ENCODE measurements at regions not wholly inside any gene's neighbourhood (a gene's known extent, or its start where the extent isn't known, plus 50 kb on each side); places are given as distances from the start of the nearest gene placed in this dataset.

DNA sequence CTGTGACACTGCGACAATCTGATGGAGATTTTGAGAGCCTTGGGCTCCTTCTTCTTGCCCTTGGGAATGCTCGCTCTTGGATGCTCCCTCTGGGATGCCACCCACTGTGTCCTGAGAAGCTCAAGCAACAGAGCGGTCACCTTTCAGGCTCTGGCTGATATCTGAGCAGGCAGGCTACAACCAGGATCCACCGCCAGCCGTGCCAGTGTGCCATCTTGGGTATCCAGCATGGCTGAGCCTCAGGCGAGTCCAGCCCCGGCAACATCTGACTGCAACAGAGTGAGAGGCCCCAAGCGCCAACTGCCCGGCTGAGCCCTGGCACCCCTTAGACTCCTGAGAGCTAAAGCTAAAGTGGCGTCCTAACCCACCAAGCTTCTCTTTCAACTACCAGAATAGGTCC lies 202.1 kb downstream of the IRX2 start:
- H4K8ac ChIP-seq (ENCODE audit: extremely low read depth, insufficient read depth, low read length), result no peak overlapping the region
- no peaks in the 10 kb centered on the region for H3K79me2 ChIP-seq (ENCODE audit: control insufficient read depth in 1 of 2, insufficient read depth in 2 of 2, low read length in 2 of 2)
- no peak overlapping the region for H3K18ac ChIP-seq (ENCODE audit: extremely low read depth, low read length)
- H2AK5ac ChIP-seq (ENCODE audit: low read depth, low read length), result no peak overlapping the region
- H3K23me2 ChIP-seq (ENCODE audit: low read depth, low read length), result no peaks in the 10 kb centered on the region
- no peak overlapping the region for H3K56ac ChIP-seq (replicated peaks; ENCODE audit: insufficient read length, low read depth, low read length)
- no peaks in the 10 kb centered on the region for H3K79me1 ChIP-seq (ENCODE audit: low read depth, low read length)
- H3K4me3 ChIP-seq (ENCODE audit: extremely low read depth in 1 of 4, insufficient read depth in 2 of 4, low read depth in 3 of 4, low read length in 4 of 4), result no peak overlapping the region
- no peak overlapping the region for H2AFZ ChIP-seq (ENCODE audit: low read length)
- no peak overlapping the region for H2BK120ac ChIP-seq (replicated peaks; ENCODE audit: low read depth, low read length)
- DNase-seq (ENCODE audit: low read depth in 1 of 2, low spot score in 2 of 2), result no peak
- H3K4me1 ChIP-seq (replicated peaks in 1 of 4; ENCODE audit: control insufficient read depth in 3 of 4, insufficient read depth in 4 of 4, low read length in 3 of 4), result no peaks in the 10 kb centered on the region
- H3K23ac ChIP-seq (ENCODE audit: insufficient read length), result no peak overlapping the region
- FAIRE-seq, result no peak
- H2BK5ac ChIP-seq (ENCODE audit: low read depth, low read length), result no peak overlapping the region
- ChIA-PET POLR2A (ENCODE audit: partially characterized antibody) (interaction anchor here (0.7 kb wide), 1 partner anchor 14 kb away, joined by 3 read pairs; no protein-coding TSS in a partner anchor), CTCF (ENCODE audit: partially characterized antibody) (interaction anchor here (2.9 kb wide), 1 partner anchor 13 kb away, joined by 12 read pairs; no protein-coding TSS in a partner anchor)
- H4K5ac ChIP-seq (ENCODE audit: insufficient read length, low read depth, low read length), result no peak overlapping the region
- no peak overlapping the region for H3K14ac ChIP-seq (ENCODE audit: insufficient read length)
- peaks cover 0 to 11% of the 10 kb centered on the region in 2 experiments; a peak in 3 of 4 replicates for H3K9me3 ChIP-seq (ENCODE audit: insufficient read depth in 2 of 2, low read depth in 1 of 2, low read length in 1 of 2)
- no peak overlapping the region for H3K9ac ChIP-seq (replicated peaks in 1 of 4; ENCODE audit: extremely low read depth in 1 of 4, low read depth in 3 of 4, low read length in 3 of 4)
- H3K4me2 ChIP-seq (ENCODE audit: insufficient read depth in 1 of 2, low read depth in 2 of 2, low read length in 2 of 2), result no peak overlapping the region
- no peak overlapping the region for H3K27ac ChIP-seq (ENCODE audit: low read depth, low read length)
- H4K20me1 ChIP-seq (replicated peaks in 1 of 2; ENCODE audit: control insufficient read depth in 1 of 2, insufficient read depth in 2 of 2, low read length in 2 of 2), result no peaks in the 10 kb centered on the region
- H2BK12ac ChIP-seq (ENCODE audit: low read depth, low read length), result no peak overlapping the region
- H3K36me3 ChIP-seq (ENCODE audit: control insufficient read depth in 2 of 4, insufficient read depth in 4 of 4, low read length in 3 of 4), result no peaks in the 10 kb centered on the region
- no peak overlapping the region for H3K4ac ChIP-seq (replicated peaks; ENCODE audit: insufficient read length, low read depth, low read length)
- no peaks in the 10 kb centered on the region for H3K27me3 ChIP-seq (replicated peaks in 1 of 4; ENCODE audit: control insufficient read depth in 3 of 4, extremely low read depth in 1 of 4, insufficient read depth in 3 of 4, low read length in 3 of 4)
- no peak overlapping the region for H4K91ac ChIP-seq (replicated peaks; ENCODE audit: insufficient read length, low read length)
- 95% methylated on average over 9 of the region's 10 CpGs; no CpG with 5 or more reads in 1 of the 2 experiments for WGBS, 2 experiments (ENCODE audit: extremely low coverage in 1 of 2, insufficient coverage in 1 of 2, insufficient read length in 1 of 2, insufficient replicate concordance in 2 of 2, low coverage in 1 of 2, low lambda C conversion rate in 2 of 2, missing lambda C conversion rate in 1 of 2)
- H2BK15ac ChIP-seq (ENCODE audit: low read length), result no peak overlapping the region
- no peak overlapping the region for H2BK20ac ChIP-seq (ENCODE audit: low read length)
- TF ChIP-seq HDAC2 (IDR thresholded peaks at IDR 0.05; ENCODE audit: borderline replicate concordance in 1 of 2, low read depth in 2 of 2, low read length in 2 of 2), result no peak
- TF ChIP-seq TAF7 (optimal IDR thresholded peaks at IDR 0.05; ENCODE audit: borderline replicate concordance, low read depth, low read length), result no peak
- no peak for TF ChIP-seq RXRA (IDR thresholded peaks at IDR 0.05; ENCODE audit: insufficient read depth, low read depth, low read length)
- TF ChIP-seq, protein P1, sequence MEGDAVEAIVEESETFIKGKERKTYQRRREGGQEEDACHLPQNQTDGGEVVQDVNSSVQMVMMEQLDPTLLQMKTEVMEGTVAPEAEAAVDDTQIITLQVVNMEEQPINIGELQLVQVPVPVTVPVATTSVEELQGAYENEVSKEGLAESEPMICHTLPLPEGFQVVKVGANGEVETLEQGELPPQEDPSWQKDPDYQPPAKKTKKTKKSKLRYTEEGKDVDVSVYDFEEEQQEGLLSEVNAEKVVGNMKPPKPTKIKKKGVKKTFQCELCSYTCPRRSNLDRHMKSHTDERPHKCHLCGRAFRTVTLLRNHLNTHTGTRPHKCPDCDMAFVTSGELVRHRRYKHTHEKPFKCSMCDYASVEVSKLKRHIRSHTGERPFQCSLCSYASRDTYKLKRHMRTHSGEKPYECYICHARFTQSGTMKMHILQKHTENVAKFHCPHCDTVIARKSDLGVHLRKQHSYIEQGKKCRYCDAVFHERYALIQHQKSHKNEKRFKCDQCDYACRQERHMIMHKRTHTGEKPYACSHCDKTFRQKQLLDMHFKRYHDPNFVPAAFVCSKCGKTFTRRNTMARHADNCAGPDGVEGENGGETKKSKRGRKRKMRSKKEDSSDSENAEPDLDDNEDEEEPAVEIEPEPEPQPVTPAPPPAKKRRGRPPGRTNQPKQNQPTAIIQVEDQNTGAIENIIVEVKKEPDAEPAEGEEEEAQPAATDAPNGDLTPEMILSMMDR (IDR thresholded peaks at IDR 0.05; ENCODE audit: control extremely low read depth in 1 of 3, insufficient read depth in 1 of 3, low read depth in 1 of 3, low read length in 3 of 3), result no peak
- TF ChIP-seq, protein P2, sequence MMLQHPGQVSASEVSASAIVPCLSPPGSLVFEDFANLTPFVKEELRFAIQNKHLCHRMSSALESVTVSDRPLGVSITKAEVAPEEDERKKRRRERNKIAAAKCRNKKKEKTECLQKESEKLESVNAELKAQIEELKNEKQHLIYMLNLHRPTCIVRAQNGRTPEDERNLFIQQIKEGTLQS (IDR thresholded peaks at IDR 0.05; ENCODE audit: insufficient read depth, low read depth, low read length), result no peak
- TF ChIP-seq KDM4A (IDR thresholded peaks at IDR 0.05; ENCODE audit: low read depth, low read length, severe bottlenecking), result no peak
- TF ChIP-seq SIN3A (conservative IDR thresholded peaks at IDR 0.05 in 1 of 2, IDR thresholded peaks at IDR 0.05 in 1 of 2; ENCODE audit: low read depth in 1 of 2, low read length in 2 of 2), result no peak
- TF ChIP-seq POLR2A (IDR thresholded peaks at IDR 0.05; ENCODE audit: control extremely low read depth in 1 of 2, low read depth in 2 of 2, low read length in 2 of 2), result no peak
- TF ChIP-seq EP300 (IDR thresholded peaks at IDR 0.05; ENCODE audit: borderline replicate concordance in 1 of 2, low read depth in 2 of 2, low read length in 2 of 2), result no peak
- no peak for TF ChIP-seq HDAC6 (IDR thresholded peaks at IDR 0.05; ENCODE audit: low read depth, low read length)

All from H1 (cell line).